Heart right ventricle (tissue), 16 donors: ENCODE measurements at regions not wholly inside any gene's neighbourhood (a gene's known extent, or its start where the extent isn't known, plus 50 kb on each side); places are given as distances from the start of the nearest gene placed in this dataset.

ENCODE experiments used
- ATAC-seq, 8 donors: fragments of 200-7000 bp; cut with Tn5 transposase; one replicate each; pipeline ENCODE4 v1.9.1; 2020; ENCODE audit warnings: mild to moderate bottlenecking in 8 of 8, moderate library complexity in 8 of 8, moderate number of reproducible peaks in 1 of 8
- DNase-seq, 2 donors: peaks; one replicate each; pipeline ENCODE4 v3.0.0-alpha.2; 2020
- H3K27ac ChIP-seq, 10 donors: fragments of 200-600 bp; sonication (generic) in 2 of 10; one replicate each; pipeline versions ENCODE4 v1.5.0 to v1.8.0; 2020 to 2022; ENCODE audit warnings: mild to moderate bottlenecking in 3 of 10
- H3K27me3 ChIP-seq, 7 donors: fragments of 200-600 bp; one replicate each; pipeline ENCODE4 v1.8.0; 2021 to 2022; ENCODE audit warnings: mild to moderate bottlenecking in 2 of 7
- H3K36me3 ChIP-seq, 9 donors: fragments of 200-600 bp; sonication (generic) in 1 of 9; one replicate each; pipeline versions ENCODE4 v1.5.0 to v1.8.0; 2020 to 2022; ENCODE audit warnings: mild to moderate bottlenecking in 2 of 9
- H3K4me1 ChIP-seq, 9 donors: fragments of 200-600 bp; sonication (generic) in 1 of 9; one replicate each; pipeline versions ENCODE4 v1.5.0 to v1.8.0; 2020 to 2022; ENCODE audit warnings: mild to moderate bottlenecking in 4 of 9
- H3K4me3 ChIP-seq, 10 donors: fragments of 200-600 bp; sonication (generic) in 2 of 10; one replicate each; pipeline versions ENCODE4 v1.5.0 to v1.8.0; 2020 to 2022; ENCODE audit warnings: mild to moderate bottlenecking in 7 of 10, moderate library complexity in 2 of 10
- H3K9me3 ChIP-seq, 11 donors: fragments of 200-600 bp in 10 of 11; sonication (generic) in 2 of 11; one replicate each; pipeline versions ENCODE4 v1.5.0 to v1.8.0; 2013 to 2022; ENCODE audit warnings: mild to moderate bottlenecking in 2 of 11, control low read depth in 1 of 11, moderate library complexity in 1 of 11
- WGBS, 2 donors: extraction: QIAGEN DNeasy Blood & Tissue Kit; methylation state at CpG; one replicate each; pipeline ENCODE4 v1.1.7; 2013; ENCODE audit warnings: inconsistent platforms in 1 of 2; 5-methylcytosine and 5-hydroxymethylcytosine counted together
- intact Hi-C, 10 donors: fragments of 100-400 bp; cut with DNase I; formaldehyde crosslinking; loops; one replicate each; pipeline versions ENCODE4 v1.11.1 to v1.14.2; 2022
- TF ChIP-seq, protein P1 (sequence below), 9 donors: fragments of 200-600 bp; sonication (generic) in 2 of 9; IDR thresholded peaks; one replicate each; pipeline versions ENCODE4 v1.5.0 to v1.8.0; 2021 to 2022; ENCODE audit warnings: antibody characterized with exemption in 9 of 9, mild to moderate bottlenecking in 5 of 9, moderate library complexity in 1 of 9
- donor health status: Arrhythmogenic right ventricular cardiomyopathy.
- donor health status: ischemic (EF 13 %, LVEDD 7.1; RV severe dilation, severe dysfunction).
- donor health status: healthy with polysubstance abuse.
- donor health status: DM: no; HTN: yes; CAD: no.
- donor health status: DM: no; HTN: no; CAD: no.
- donor health status: ischemic (EF 25% LVEDD 6.9; RV normal size, moderate dysfunction).
- donor health status: ischemic (EF 25% LVEDD 5.7; RV mildly dilated, moderate dysfunction).
- donor health status: healthy.
- donor health status: DM: yes; HTN: yes; CAD: no.
- donor health status: Ischemic cardiomyopathy.
- donor health status: ischemic (EF 35%, LVEDD 5.7; RV mildly dilated, moderate dysfunction).
- donor health status: nonischemic (EF 11% LVEDD 7.7; RV severe dilation, severe dysfunction).
- donor health status: DM: yes; HTN: yes; CAD: no.
- donor health status: PGD.
- donor health status: ischemic (EF 29% LVEDD 5.4; RV normal size, mild dysfunction).
- donor health status: nonischemic (EF 23%, LVEDD 6.1; RV moderate dilation, normal function).

DNA sequence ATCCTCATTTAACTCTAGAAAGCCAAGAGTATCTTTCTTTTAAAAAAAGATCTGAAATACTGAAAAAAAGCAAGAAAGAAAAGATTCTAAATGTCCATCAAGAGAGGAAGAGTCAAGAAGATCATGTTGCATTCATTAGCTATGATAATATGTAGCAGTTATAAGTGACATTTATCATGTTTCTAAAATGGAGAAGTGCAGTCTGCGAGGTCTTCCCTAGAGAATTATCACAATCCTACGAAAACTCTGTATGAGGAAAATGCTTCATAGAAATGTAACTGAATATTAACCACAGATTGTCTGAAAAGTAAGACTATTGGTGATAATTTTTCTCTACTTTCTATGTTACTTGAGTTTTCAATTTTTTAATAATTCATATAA, 77.4 kb upstream of the USP47 start:
- no peaks in the 10 kb centered on the region for H3K36me3 ChIP-seq
- ATAC-seq: no peak
- H3K4me3 ChIP-seq: no peak overlapping the region
- 56 to 74% methylated on average over 2 of the region's 2 CpGs for WGBS, 2 donors
- no peak overlapping the region for H3K27ac ChIP-seq
- H3K4me1 ChIP-seq: no peaks in the 10 kb centered on the region
- peaks cover 0 to 17% (median 1%) of the 10 kb centered on the region in 7 donors for H3K27me3 ChIP-seq
- intact Hi-C loops: no loop called here
- no peaks in the 10 kb centered on the region for H3K9me3 ChIP-seq
- TF ChIP-seq, protein P1, sequence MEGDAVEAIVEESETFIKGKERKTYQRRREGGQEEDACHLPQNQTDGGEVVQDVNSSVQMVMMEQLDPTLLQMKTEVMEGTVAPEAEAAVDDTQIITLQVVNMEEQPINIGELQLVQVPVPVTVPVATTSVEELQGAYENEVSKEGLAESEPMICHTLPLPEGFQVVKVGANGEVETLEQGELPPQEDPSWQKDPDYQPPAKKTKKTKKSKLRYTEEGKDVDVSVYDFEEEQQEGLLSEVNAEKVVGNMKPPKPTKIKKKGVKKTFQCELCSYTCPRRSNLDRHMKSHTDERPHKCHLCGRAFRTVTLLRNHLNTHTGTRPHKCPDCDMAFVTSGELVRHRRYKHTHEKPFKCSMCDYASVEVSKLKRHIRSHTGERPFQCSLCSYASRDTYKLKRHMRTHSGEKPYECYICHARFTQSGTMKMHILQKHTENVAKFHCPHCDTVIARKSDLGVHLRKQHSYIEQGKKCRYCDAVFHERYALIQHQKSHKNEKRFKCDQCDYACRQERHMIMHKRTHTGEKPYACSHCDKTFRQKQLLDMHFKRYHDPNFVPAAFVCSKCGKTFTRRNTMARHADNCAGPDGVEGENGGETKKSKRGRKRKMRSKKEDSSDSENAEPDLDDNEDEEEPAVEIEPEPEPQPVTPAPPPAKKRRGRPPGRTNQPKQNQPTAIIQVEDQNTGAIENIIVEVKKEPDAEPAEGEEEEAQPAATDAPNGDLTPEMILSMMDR (IDR thresholded peaks at IDR 0.05): no peak
- no peak for DNase-seq

DNA sequence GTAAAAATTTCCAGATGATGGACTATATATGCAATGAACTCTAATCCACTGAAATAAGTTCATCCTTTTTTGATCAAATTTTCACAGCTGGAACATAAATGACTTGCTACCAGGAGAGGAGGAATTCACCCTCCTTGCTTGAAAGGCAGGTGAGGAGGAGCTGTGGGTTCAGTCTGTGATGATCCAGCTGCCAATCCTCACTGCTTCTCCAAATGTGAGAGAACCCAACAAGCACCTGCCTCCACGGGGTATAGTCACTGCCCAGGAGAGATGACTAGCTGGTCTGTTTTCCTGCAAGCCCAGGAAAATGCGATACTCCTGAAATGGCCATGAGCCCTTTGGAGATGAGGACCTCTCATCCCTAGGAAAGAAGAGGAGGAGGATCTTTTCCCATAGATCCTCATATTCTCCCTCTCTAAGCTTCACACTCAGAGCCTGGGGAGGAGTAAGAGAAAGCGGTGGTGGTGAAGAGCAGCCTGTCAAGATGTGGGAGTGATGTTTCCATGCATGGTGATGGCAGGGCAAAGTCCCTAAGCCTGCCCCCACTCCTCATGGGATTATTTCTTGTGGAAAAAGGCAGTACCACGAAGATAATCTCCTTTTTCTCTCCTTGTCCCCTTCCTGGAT, 77.9 kb upstream of the USP47 start:
- Histone ChIP-seq H3K36me3 (no peaks in the 10 kb centered on the region), H3K27ac (no peak overlapping the region), H3K4me1 (no peaks in the 10 kb centered on the region), H3K4me3 (no peak overlapping the region), H3K27me3 (peaks cover 0 to 14% (median 4%) of the 10 kb centered on the region in 7 donors), H3K9me3 (no peaks in the 10 kb centered on the region)
- ATAC-seq (no peak), DNase-seq (no peak)
- TF ChIP-seq, protein P1 (IDR thresholded peaks at IDR 0.05): no peak
- 70 to 75% methylated on average over 4 of the region's 4 CpGs for WGBS, 2 donors
- intact Hi-C loops: no loop called here

DNA sequence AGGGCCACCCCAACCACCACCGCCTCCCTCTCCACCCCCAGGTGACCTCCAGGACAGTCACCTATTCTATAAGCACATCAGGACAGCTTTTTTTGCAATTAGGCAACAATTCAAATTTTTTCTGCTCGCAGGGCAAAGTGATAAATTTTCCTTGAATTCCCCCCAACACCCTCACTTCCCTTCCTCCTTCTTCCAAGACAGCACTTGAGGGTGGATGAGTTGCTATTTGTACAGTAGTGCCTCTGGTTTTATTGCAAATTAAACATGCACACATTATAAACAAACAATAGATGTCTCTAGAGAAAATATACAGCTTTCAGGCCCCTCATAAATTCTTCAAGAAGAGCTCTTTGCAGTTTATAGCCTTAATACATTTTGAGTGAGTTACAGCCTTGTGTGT, 80.9 kb upstream of the USP47 start:
- intact Hi-C loops: no loop called here
- Histone ChIP-seq H3K9me3 (no peaks in the 10 kb centered on the region), H3K27ac (no peak overlapping the region), H3K36me3 (no peaks in the 10 kb centered on the region), H3K4me1 (peaks cover 0 to 3% (median 0%) of the 10 kb centered on the region in 9 donors), H3K4me3 (no peak overlapping the region), H3K27me3 (peaks cover 0 to 14% (median 4%) of the 10 kb centered on the region in 7 donors)
- TF ChIP-seq, protein P1 (IDR thresholded peaks at IDR 0.05): no peak
- ATAC-seq (no peak), DNase-seq (no peak)
- WGBS, 2 donors: 85 to 86% methylated on average over 2 of the region's 2 CpGs

DNA sequence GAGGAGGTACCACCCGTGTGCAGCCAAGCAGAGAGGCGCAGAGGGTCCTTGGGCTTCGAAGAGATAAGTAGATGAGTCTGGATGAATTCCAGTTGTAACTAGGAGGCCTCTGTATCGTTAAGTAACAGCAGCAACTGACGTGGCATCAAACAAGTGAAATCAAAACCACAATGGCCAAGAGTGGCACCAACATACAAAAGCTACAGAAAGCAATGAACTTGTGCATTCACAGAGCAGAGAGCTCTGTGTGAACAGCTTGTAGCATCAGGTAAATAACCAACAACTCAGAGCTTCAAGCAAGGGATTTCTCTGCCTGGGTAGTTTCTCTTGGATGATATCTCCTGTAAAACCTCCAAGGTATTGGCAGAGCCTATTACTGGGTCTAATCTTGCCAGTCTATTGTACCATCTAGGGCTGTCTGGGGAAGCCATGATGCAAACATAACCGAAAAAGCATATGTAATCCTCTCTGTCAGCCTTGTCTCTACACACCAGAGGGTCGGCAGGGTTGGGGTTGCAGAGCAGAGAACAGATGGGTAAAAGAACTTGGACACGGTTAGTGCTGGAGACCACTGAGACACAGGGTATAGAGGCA, 83.1 kb upstream of the USP47 start:
- no peak for ATAC-seq
- Histone ChIP-seq H3K27ac (no peak overlapping the region), H3K36me3 (no peaks in the 10 kb centered on the region), H3K9me3 (no peaks in the 10 kb centered on the region), H3K27me3 (peaks cover 0 to 12% (median 4%) of the 10 kb centered on the region in 7 donors), H3K4me1 (peaks cover 0 to 3% (median 0%) of the 10 kb centered on the region in 9 donors), H3K4me3 (no peak overlapping the region)
- WGBS, 2 donors: 84 to 86% methylated on average over 8 of the region's 8 CpGs
- intact Hi-C loops: loop anchor here in 1 of 10 donors (10.0 kb wide), 1 partner anchor 474 kb away; no protein-coding TSS in a partner anchor
- TF ChIP-seq, protein P1 (IDR thresholded peaks at IDR 0.05): no peak
- DNase-seq: no peak
